SJSA1 (cell line): ENCODE measurements at regions not wholly inside any gene's neighbourhood (a gene's known extent, or its start where the extent isn't known, plus 50 kb on each side); places are given as distances from the start of the nearest gene placed in this dataset.

Experiments used
- DNase-seq, 2 experiments: peaks; one replicate each; pipeline ENCODE4 v3.0.0-alpha.2; 2015 to 2020; ENCODE audit warnings: low spot score in 2 of 2, low read depth in 1 of 2
- H3K27ac ChIP-seq: fragments of 250-450 bp; sonication (Bioruptor Pico); 2 replicates; pipeline ENCODE4 v1.5.1; 2020; ENCODE audit warnings: mild to moderate bottlenecking, moderate library complexity
- H3K27me3 ChIP-seq: fragments of 250-450 bp; sonication (Bioruptor Pico); replicated peaks from 2 replicates; pipeline ENCODE4 v1.5.1; 2020; ENCODE audit warnings: mild to moderate bottlenecking, moderate library complexity
- H3K36me3 ChIP-seq: fragments of 250-450 bp; sonication (Bioruptor Pico); 2 replicates; pipeline ENCODE4 v1.5.1; 2020; ENCODE audit warnings: mild to moderate bottlenecking
- H3K4me1 ChIP-seq: fragments of 250-450 bp; sonication (Bioruptor Pico); replicated peaks from 2 replicates; pipeline ENCODE4 v1.6.1; 2021; ENCODE audit warnings: mild to moderate bottlenecking
- H3K4me3 ChIP-seq: fragments of 250-450 bp; sonication (Bioruptor Pico); 2 replicates; pipeline ENCODE4 v1.5.1; 2020; ENCODE audit warnings: mild to moderate bottlenecking
- H3K9me3 ChIP-seq: fragments of 250-450 bp; sonication (Bioruptor Pico); replicated peaks from 2 replicates; pipeline ENCODE4 v1.5.1; 2020; ENCODE audit warnings: mild to moderate bottlenecking

- H3K9me3 ChIP-seq = no peaks in the 10 kb centered on the region
- DNase-seq = no peak
- no peaks in the 10 kb centered on the region for H3K36me3 ChIP-seq
- H3K4me3 ChIP-seq = no peak overlapping the region
- H3K27me3 ChIP-seq = no peaks in the 10 kb centered on the region
- H3K27ac ChIP-seq = no peak overlapping the region
- H3K4me1 ChIP-seq = peaks cover 11% of the 10 kb centered on the region
These were observed 339.0 kb upstream of the CITED2 start for GRCh38 chr6:139713424-139713823.

DNA sequence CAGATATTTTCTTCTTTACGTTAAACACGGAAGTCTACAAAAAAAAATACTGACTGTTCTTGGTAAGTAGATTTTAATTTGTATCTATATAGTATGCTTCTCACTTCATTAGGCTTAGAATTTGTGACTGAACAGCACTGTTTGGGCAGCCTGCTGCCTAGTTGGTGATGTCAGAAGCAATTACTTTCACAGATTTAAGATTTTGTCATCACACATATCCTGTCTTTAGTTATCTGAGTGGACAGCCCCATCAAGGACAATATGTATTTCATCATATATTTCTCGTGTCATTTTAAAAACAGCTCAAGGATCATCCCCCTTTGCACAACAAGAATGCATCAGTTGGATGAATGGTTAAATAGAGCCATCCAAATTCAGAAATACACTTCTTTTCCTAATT is 338.4 kb upstream of the CITED2 start:
- no peak for DNase-seq
- Histone ChIP-seq H3K27me3 (no peaks in the 10 kb centered on the region), H3K4me3 (no peak overlapping the region), H3K36me3 (no peaks in the 10 kb centered on the region), H3K9me3 (no peaks in the 10 kb centered on the region), H3K27ac (no peak overlapping the region), H3K4me1 (peaks cover 17% of the 10 kb centered on the region)

GRCh38 chr6:139711804-139712585 is 337.5 kb upstream of the CITED2 start:
- no peaks in the 10 kb centered on the region for H3K36me3 ChIP-seq
- H3K4me1 ChIP-seq = peaks cover 18% of the 10 kb centered on the region
- H3K27me3 ChIP-seq = no peaks in the 10 kb centered on the region
- DNase-seq = no peak
- H3K9me3 ChIP-seq = no peaks in the 10 kb centered on the region
- no peak overlapping the region for H3K27ac ChIP-seq
- no peak overlapping the region for H3K4me3 ChIP-seq

DNA sequence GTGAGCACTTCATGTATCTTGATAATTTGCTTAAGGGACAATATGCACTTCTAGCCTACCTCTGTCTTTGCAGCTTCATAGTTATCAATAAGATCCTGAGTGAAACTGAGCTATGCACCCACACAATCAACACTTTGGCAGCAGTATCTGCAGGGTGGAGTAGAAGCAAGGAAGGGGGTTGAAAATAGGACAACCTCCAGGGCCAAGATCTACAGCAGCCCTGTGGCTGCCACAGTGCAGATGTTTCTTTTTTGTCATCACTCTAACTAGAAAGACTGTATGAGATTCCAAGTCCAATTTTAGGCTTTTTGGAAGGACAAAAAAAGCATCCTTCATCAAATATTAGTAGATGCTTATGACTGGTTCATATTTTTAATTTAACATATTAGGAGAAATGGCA is 336.1 kb upstream of the CITED2 start:
- no peak overlapping the region for H3K4me3 ChIP-seq
- H3K27ac ChIP-seq = no peak overlapping the region
- DNase-seq = no peak
- H3K4me1 ChIP-seq = peaks cover 18% of the 10 kb centered on the region
- H3K36me3 ChIP-seq = no peaks in the 10 kb centered on the region
- H3K9me3 ChIP-seq = no peaks in the 10 kb centered on the region
- no peaks in the 10 kb centered on the region for H3K27me3 ChIP-seq

- peak overlapping the region; percentile 77 for H3K27ac ChIP-seq
- peaks cover 18% of the 10 kb centered on the region for H3K4me1 ChIP-seq
- no peak overlapping the region for H3K4me3 ChIP-seq
- no peaks in the 10 kb centered on the region for H3K36me3 ChIP-seq
- H3K9me3 ChIP-seq = no peaks in the 10 kb centered on the region
- DNase-seq = peak; percentile 70 to 77
- no peaks in the 10 kb centered on the region for H3K27me3 ChIP-seq
These were observed 334.1 kb upstream of the CITED2 start for GRCh38 chr6:139708337-139709199.

DNA sequence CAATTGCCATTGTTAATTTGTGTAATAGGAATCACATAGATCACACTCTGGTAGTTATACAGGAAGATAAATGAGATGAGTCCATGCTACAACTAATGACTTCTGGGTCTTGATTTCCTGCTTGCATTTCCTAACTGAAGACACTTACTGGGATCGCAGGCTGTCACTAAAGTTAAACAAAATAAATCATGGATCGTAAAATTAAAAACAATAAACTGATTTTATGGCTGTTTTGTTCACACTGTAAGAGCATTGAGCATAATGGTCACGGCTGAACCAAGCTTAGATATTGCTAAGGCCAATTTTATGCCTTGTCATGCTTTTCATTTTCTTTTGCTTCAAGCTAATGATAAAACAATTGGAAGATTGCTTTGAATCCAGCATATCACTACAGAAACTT is 332.5 kb upstream of the CITED2 start:
- Histone ChIP-seq H3K36me3 (no peaks in the 10 kb centered on the region), H3K27ac (no peak overlapping the region), H3K9me3 (no peaks in the 10 kb centered on the region), H3K4me1 (peaks cover 18% of the 10 kb centered on the region), H3K27me3 (no peaks in the 10 kb centered on the region), H3K4me3 (no peak overlapping the region)
- DNase-seq = no peak

- DNase-seq = no peak
- H3K4me3 ChIP-seq = no peak overlapping the region
- H3K9me3 ChIP-seq = no peaks in the 10 kb centered on the region
- no peaks in the 10 kb centered on the region for H3K36me3 ChIP-seq
- H3K27ac ChIP-seq = no peak overlapping the region
- H3K27me3 ChIP-seq = no peaks in the 10 kb centered on the region
- H3K4me1 ChIP-seq = peaks cover 18% of the 10 kb centered on the region
These were observed 330.8 kb upstream of the CITED2 start for GRCh38 chr6:139705284-139705683.

- Histone ChIP-seq H3K36me3 (no peaks in the 10 kb centered on the region), H3K9me3 (no peaks in the 10 kb centered on the region), H3K4me3 (no peak overlapping the region), H3K27ac (no peak overlapping the region), H3K27me3 (no peaks in the 10 kb centered on the region), H3K4me1 (peaks cover 10% of the 10 kb centered on the region)
- no peak for DNase-seq
These were observed 329.3 kb upstream of the CITED2 start for GRCh38 chr6:139703780-139704179.

GRCh38 chr6:139702706-139703105 is 328.3 kb upstream of the CITED2 start:
- Histone ChIP-seq H3K4me1 (no peaks in the 10 kb centered on the region), H3K4me3 (no peak overlapping the region), H3K27me3 (no peaks in the 10 kb centered on the region), H3K9me3 (no peaks in the 10 kb centered on the region), H3K36me3 (no peaks in the 10 kb centered on the region), H3K27ac (no peak overlapping the region)
- DNase-seq = no peak

GRCh38 chr6:139701695-139702094 is 327.2 kb upstream of the CITED2 start:
- Histone ChIP-seq H3K4me3 (no peak overlapping the region), H3K4me1 (no peaks in the 10 kb centered on the region), H3K9me3 (no peaks in the 10 kb centered on the region), H3K27me3 (no peaks in the 10 kb centered on the region), H3K27ac (no peak overlapping the region), H3K36me3 (no peaks in the 10 kb centered on the region)
- DNase-seq = no peak

- Histone ChIP-seq H3K27ac (no peak overlapping the region), H3K4me1 (no peaks in the 10 kb centered on the region), H3K27me3 (no peaks in the 10 kb centered on the region), H3K36me3 (no peaks in the 10 kb centered on the region), H3K9me3 (no peaks in the 10 kb centered on the region), H3K4me3 (no peak overlapping the region)
- DNase-seq = no peak
These were observed 326.6 kb upstream of the CITED2 start for GRCh38 chr6:139701003-139701402.

GRCh38 chr6:139699911-139700310 is 325.5 kb upstream of the CITED2 start:
- H3K9me3 ChIP-seq = no peaks in the 10 kb centered on the region
- no peaks in the 10 kb centered on the region for H3K36me3 ChIP-seq
- no peaks in the 10 kb centered on the region for H3K4me1 ChIP-seq
- no peak for DNase-seq
- H3K4me3 ChIP-seq = no peak overlapping the region
- no peaks in the 10 kb centered on the region for H3K27me3 ChIP-seq
- no peak overlapping the region for H3K27ac ChIP-seq

DNA sequence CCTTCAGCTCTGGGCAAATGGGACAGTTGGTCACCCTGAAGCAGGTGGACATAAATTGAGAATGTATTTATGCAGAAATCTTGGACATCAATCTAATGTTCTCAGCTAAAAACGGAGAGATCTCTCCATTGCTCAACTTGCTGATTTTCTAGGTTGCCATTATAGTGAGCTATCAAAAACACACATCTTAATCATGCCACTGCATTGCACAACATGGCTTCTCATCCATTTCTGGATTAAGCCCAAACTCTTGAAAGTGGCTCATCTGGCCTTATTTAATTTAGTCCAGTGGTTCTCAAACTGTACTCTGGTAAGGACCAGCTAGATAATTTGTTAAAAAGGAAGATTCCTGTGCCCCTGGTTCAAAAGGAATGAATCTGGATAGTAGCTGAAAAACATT is 324.9 kb upstream of the CITED2 start:
- DNase-seq = no peak
- H3K27ac ChIP-seq = no peak overlapping the region

GRCh38 chr6:139698526-139699176 is 324.2 kb upstream of the CITED2 start:
- DNase-seq = no peak
- H3K36me3 ChIP-seq = no peaks in the 10 kb centered on the region

More for the DNA sequence above, 324.9 kb upstream of the CITED2 start:
- Histone ChIP-seq H3K4me1 (no peaks in the 10 kb centered on the region), H3K36me3 (no peaks in the 10 kb centered on the region), H3K9me3 (no peaks in the 10 kb centered on the region), H3K27me3 (no peaks in the 10 kb centered on the region), H3K4me3 (no peak overlapping the region)

More at GRCh38 chr6:139698526-139699176, 324.2 kb upstream of the CITED2 start:
- no peak overlapping the region for H3K4me3 ChIP-seq
- H3K4me1 ChIP-seq = no peaks in the 10 kb centered on the region
- no peaks in the 10 kb centered on the region for H3K9me3 ChIP-seq
- H3K27me3 ChIP-seq = no peaks in the 10 kb centered on the region
- no peak overlapping the region for H3K27ac ChIP-seq
